ENCODE measurements at regions not wholly inside any gene's neighbourhood (a gene's known extent, or its start where the extent isn't known, plus 50 kb on each side); places are given as distances from the start of the nearest gene placed in this dataset.

- FAIRE-seq (no peak), DNase-seq (ENCODE audit: insufficient read length, low spot score) (no peak)
- no peak for TF ChIP-seq CTCF (IDR thresholded peaks at IDR 0.05; ENCODE audit: insufficient read depth, missing control alignments)
Observed at GRCh38 chr7:156082048-156083040, 270.1 kb upstream of the SHH start.

GRCh38 chr7:156080596-156080995, 268.3 kb upstream of the SHH start:
- DNase-seq (ENCODE audit: insufficient read length, low spot score) (no peak), FAIRE-seq (no peak)
- TF ChIP-seq CTCF (IDR thresholded peaks at IDR 0.05; ENCODE audit: insufficient read depth, missing control alignments), result no peak

GRCh38 chr7:156080046-156080445, 267.8 kb upstream of the SHH start:
- DNase-seq (ENCODE audit: insufficient read length, low spot score) (no peak), FAIRE-seq (no peak)
- TF ChIP-seq CTCF (IDR thresholded peaks at IDR 0.05; ENCODE audit: insufficient read depth, missing control alignments), result no peak

- no peak for TF ChIP-seq CTCF (IDR thresholded peaks at IDR 0.05; ENCODE audit: insufficient read depth, missing control alignments)
- DNase-seq (ENCODE audit: insufficient read length, low spot score) (no peak), FAIRE-seq (no peak)
Observed at GRCh38 chr7:156079156-156079555, 266.9 kb upstream of the SHH start.

- DNase-seq (ENCODE audit: insufficient read length, low spot score) (no peak), FAIRE-seq (no peak)
- no peak for TF ChIP-seq CTCF (IDR thresholded peaks at IDR 0.05; ENCODE audit: insufficient read depth, missing control alignments)
Observed at GRCh38 chr7:156074982-156075615, 262.8 kb upstream of the SHH start.

GRCh38 chr7:156074084-156074483, 261.8 kb upstream of the SHH start:
- no peak for FAIRE-seq
- no peak for DNase-seq (ENCODE audit: insufficient read length, low spot score)
- no peak for TF ChIP-seq CTCF (IDR thresholded peaks at IDR 0.05; ENCODE audit: insufficient read depth, missing control alignments)

All from D721Med (cell line).